Esophagus (tissue), 2 donors: ENCODE measurements at regions not wholly inside any gene's neighbourhood (a gene's known extent, or its start where the extent isn't known, plus 50 kb on each side); places are given as distances from the start of the nearest gene placed in this dataset.

Experiments
- H3K27ac ChIP-seq, 2 donors: one replicate each; pipeline ENCODE4 v1.5.1; 2013; ENCODE audit warnings: low read depth in 2 of 2, mild to moderate bottlenecking in 2 of 2, inconsistent platforms in 1 of 2, low read length in 1 of 2, moderate library complexity in 1 of 2
- H3K27me3 ChIP-seq, 2 donors: one replicate each; pipeline ENCODE4 v1.6.1; 2013; ENCODE audit warnings: low read length in 2 of 2, control low read depth in 1 of 2, mild to moderate bottlenecking in 1 of 2; ENCODE audit not compliant: insufficient read depth in 2 of 2, control insufficient read depth in 1 of 2
- H3K36me3 ChIP-seq, 2 donors: one replicate each; pipeline ENCODE4 v1.6.1; 2013; ENCODE audit warnings: low read length in 1 of 2; ENCODE audit not compliant: control insufficient read depth in 2 of 2, insufficient read depth in 2 of 2
- H3K4me1 ChIP-seq, 2 donors: one replicate each; pipeline ENCODE4 v1.6.1; 2013; ENCODE audit warnings: low read length in 1 of 2; ENCODE audit not compliant: control insufficient read depth in 2 of 2, insufficient read depth in 2 of 2
- H3K4me3 ChIP-seq, 2 donors: one replicate each; pipeline ENCODE4 v1.5.1; 2013; ENCODE audit warnings: low read length in 2 of 2, mild to moderate bottlenecking in 2 of 2, low read depth in 1 of 2, moderate library complexity in 1 of 2
- H3K9me3 ChIP-seq, 2 donors: one replicate each; pipeline ENCODE4 v1.6.1; 2013; ENCODE audit warnings: mild to moderate bottlenecking in 2 of 2, low read depth in 1 of 2, low read length in 1 of 2, moderate library complexity in 1 of 2; ENCODE audit not compliant: control insufficient read depth in 2 of 2, insufficient read depth in 1 of 2
- WGBS, 2 donors: extraction: QIAGEN DNeasy Blood & Tissue Kit; methylation state at CpG; one replicate each; pipeline ENCODE4 v1.1.7; 2013; 5-methylcytosine and 5-hydroxymethylcytosine counted together
- donor health status: healthy with polysubstance abuse.
- donor health status: Bipolar disorder and iron deficiency.

- peaks cover 0 to 2% of the 10 kb centered on the region in 2 donors for H3K27me3 ChIP-seq
- H3K9me3 ChIP-seq, result peaks cover 0 to 3% of the 10 kb centered on the region in 2 donors
- no peak overlapping the region for H3K27ac ChIP-seq
- no peak overlapping the region for H3K4me3 ChIP-seq
- no peaks in the 10 kb centered on the region for H3K4me1 ChIP-seq
- H3K36me3 ChIP-seq, result no peaks in the 10 kb centered on the region
- WGBS, 2 donors, result 84 to 85% methylated on average over 15 of the region's 15 CpGs
Measured at GRCh38 chr14:104323551-104324175, 185.3 kb downstream of the KIF26A start.

GRCh38 chr14:104326848-104327247, 188.5 kb downstream of the KIF26A start:
- Histone ChIP-seq H3K9me3 (peaks cover 0 to 4% of the 10 kb centered on the region in 2 donors), H3K27me3 (peaks cover 0 to 2% of the 10 kb centered on the region in 2 donors), H3K27ac (no peak overlapping the region), H3K4me3 (no peak overlapping the region), H3K4me1 (no peaks in the 10 kb centered on the region), H3K36me3 (no peaks in the 10 kb centered on the region)
- WGBS, 2 donors, result 72 to 74% methylated on average over 10 of the region's 10 CpGs

GRCh38 chr14:104328607-104329006, 190.2 kb downstream of the KIF26A start:
- no peak overlapping the region for H3K4me3 ChIP-seq
- no peaks in the 10 kb centered on the region for H3K36me3 ChIP-seq
- no peak overlapping the region for H3K27ac ChIP-seq
- 77 to 81% methylated on average over 5 of the region's 5 CpGs for WGBS, 2 donors
- peaks cover 0 to 9% of the 10 kb centered on the region in 2 donors for H3K9me3 ChIP-seq
- H3K4me1 ChIP-seq, result no peaks in the 10 kb centered on the region
- no peaks in the 10 kb centered on the region for H3K27me3 ChIP-seq

- Histone ChIP-seq H3K27me3 (no peaks in the 10 kb centered on the region), H3K36me3 (no peaks in the 10 kb centered on the region), H3K27ac (no peak overlapping the region), H3K4me3 (no peak overlapping the region), H3K9me3 (peaks cover 0 to 6% of the 10 kb centered on the region in 2 donors), H3K4me1 (no peaks in the 10 kb centered on the region)
- 84 to 89% methylated on average over 1 of the region's 1 CpG for WGBS, 2 donors
Measured at GRCh38 chr14:104329793-104330192, 191.4 kb downstream of the KIF26A start.

GRCh38 chr14:104331871-104332605, 193.7 kb downstream of the KIF26A start:
- no peaks in the 10 kb centered on the region for H3K36me3 ChIP-seq

GRCh38 chr14:104332634-104333270, 194.4 kb downstream of the KIF26A start:
- H3K27me3 ChIP-seq, result no peaks in the 10 kb centered on the region

More at GRCh38 chr14:104331871-104332605, 193.7 kb downstream of the KIF26A start:
- Histone ChIP-seq H3K27ac (no peak overlapping the region), H3K4me3 (no peak overlapping the region), H3K9me3 (peaks cover 0 to 6% of the 10 kb centered on the region in 2 donors), H3K27me3 (no peaks in the 10 kb centered on the region), H3K4me1 (no peaks in the 10 kb centered on the region)
- WGBS, 2 donors, result 88% methylated on average over 20 of the region's 20 CpGs

GRCh38 chr14:104333646-104334423, 195.4 kb downstream of the KIF26A start:
- Histone ChIP-seq H3K4me1 (no peaks in the 10 kb centered on the region), H3K27me3 (no peaks in the 10 kb centered on the region), H3K36me3 (no peaks in the 10 kb centered on the region), H3K4me3 (no peak overlapping the region), H3K27ac (no peak overlapping the region), H3K9me3 (peaks cover 2 to 6% of the 10 kb centered on the region in 2 donors)
- 80 to 81% methylated on average over 39 of the region's 39 CpGs for WGBS, 2 donors

More at GRCh38 chr14:104332634-104333270, 194.4 kb downstream of the KIF26A start:
- Histone ChIP-seq H3K36me3 (no peaks in the 10 kb centered on the region), H3K4me3 (no peak overlapping the region), H3K27ac (no peak overlapping the region), H3K4me1 (no peaks in the 10 kb centered on the region), H3K9me3 (peaks cover 2 to 6% of the 10 kb centered on the region in 2 donors)
- 71 to 73% methylated on average over 15 of the region's 15 CpGs for WGBS, 2 donors

GRCh38 chr14:104334424-104335161, 196.2 kb downstream of the KIF26A start:
- Histone ChIP-seq H3K27ac (no peak overlapping the region), H3K4me3 (no peak overlapping the region), H3K4me1 (no peaks in the 10 kb centered on the region), H3K9me3 (peaks cover 2 to 6% of the 10 kb centered on the region in 2 donors), H3K36me3 (no peaks in the 10 kb centered on the region), H3K27me3 (no peaks in the 10 kb centered on the region)
- WGBS, 2 donors, result 83 to 87% methylated on average over 31 of the region's 31 CpGs

- Histone ChIP-seq H3K27me3 (peaks cover 0 to 3% of the 10 kb centered on the region in 2 donors), H3K9me3 (peaks cover 2 to 6% of the 10 kb centered on the region in 2 donors), H3K27ac (no peak overlapping the region), H3K36me3 (no peaks in the 10 kb centered on the region), H3K4me3 (no peak overlapping the region), H3K4me1 (no peaks in the 10 kb centered on the region)
- WGBS, 2 donors, result 70 to 74% methylated on average over 4 of the region's 4 CpGs
Measured at GRCh38 chr14:104335176-104335575, 196.8 kb downstream of the KIF26A start.
